GM18873 (cell line): ENCODE measurements at regions not wholly inside any gene's neighbourhood (a gene's known extent, or its start where the extent isn't known, plus 50 kb on each side); places are given as distances from the start of the nearest gene placed in this dataset.

Experiments used
- ATAC-seq: cut with Tn5 transposase; IDR thresholded peaks from one replicate; pipeline ENCODE4 v1.9.1; 2021; ENCODE audit warnings: mild to moderate bottlenecking, moderate library complexity, moderate number of reproducible peaks; ENCODE audit not compliant: unreplicated experiment, low FRiP score

DNA sequence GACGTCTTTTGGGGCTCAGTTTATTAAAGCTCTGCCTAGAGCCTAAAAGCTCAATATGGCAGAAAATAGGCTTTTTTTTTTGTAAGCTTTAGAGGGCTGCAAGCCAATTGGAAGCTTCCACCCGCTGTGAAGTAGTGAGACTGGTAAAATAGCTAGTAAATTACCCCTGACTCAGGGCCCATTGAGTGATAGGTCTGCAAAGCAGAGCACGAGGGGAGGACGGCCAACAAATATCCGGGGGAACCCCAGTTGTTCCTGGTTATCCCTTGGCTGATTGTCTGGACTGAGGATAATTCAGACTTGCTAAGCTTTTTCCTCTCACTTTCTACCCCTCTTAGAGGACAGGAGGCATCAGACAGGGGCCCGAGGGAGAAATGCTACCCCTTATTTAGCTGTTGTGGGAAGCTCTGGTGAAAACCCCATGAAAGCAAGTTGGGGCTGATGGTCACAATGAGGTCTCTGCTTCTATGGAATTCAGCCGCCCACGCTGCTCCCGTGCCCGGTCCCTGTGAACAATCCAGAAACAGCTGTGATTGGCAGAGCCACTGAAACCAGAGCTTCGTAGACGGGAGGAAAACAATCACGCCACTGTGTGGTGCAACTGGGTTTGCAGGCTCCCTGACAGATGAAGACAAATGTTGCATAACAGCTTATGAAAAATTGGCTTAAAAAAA is 141.9 kb upstream of the LGALSL start:
- no peak for ATAC-seq

DNA sequence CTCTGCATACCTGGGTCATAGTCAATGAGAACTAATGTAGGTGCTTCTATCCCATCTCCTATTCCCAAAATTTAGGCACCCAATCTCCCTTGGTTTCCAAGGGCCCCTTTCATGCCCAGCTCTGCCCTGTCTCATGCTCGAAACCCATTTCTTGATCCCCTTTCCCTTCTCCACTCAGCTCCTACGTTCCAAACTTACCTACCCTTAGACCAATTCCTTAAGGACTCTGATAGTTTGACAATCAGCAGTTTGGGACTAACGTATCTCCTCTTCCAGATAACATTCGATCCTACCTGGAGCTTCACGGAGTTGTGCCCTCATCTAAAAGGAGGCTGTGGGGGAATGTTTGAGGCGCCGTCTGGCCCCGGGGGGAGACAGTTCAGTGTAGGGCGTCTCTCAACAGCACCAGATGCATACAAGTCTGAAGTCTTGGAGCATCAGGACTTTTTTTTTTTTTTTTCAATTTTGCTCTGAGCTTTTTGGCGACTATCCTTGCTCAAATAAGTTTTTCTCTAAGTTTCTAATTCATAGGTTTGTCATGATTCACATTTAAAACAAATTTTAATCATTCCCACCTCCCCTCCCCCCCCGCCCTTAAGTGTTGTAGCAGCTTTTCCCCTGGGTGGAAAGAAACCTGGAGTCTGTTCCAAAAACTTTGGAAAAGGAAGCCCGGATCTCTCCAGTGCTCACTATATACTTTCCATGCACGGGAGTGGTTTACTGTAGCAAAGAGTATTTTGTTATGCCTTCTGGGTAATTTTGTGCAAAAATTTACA is 141.2 kb upstream of the LGALSL start:
- ATAC-seq = no peak

DNA sequence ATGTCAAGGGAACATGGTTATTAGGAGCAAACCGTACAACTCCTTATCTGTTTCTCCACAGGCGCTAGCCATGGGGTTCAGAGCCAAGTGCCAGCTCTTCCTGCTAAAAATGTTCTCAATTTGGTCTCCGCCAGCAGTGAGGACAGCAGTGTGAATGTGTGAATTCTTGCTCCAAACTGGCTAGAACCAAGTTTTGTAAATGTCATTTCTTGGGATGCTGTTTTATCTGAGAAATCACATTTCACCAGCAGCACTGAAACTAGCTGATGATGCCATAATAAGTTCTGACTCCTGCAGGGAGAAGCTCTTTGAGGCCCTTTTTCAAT is 140.6 kb upstream of the LGALSL start:
- no peak for ATAC-seq

DNA sequence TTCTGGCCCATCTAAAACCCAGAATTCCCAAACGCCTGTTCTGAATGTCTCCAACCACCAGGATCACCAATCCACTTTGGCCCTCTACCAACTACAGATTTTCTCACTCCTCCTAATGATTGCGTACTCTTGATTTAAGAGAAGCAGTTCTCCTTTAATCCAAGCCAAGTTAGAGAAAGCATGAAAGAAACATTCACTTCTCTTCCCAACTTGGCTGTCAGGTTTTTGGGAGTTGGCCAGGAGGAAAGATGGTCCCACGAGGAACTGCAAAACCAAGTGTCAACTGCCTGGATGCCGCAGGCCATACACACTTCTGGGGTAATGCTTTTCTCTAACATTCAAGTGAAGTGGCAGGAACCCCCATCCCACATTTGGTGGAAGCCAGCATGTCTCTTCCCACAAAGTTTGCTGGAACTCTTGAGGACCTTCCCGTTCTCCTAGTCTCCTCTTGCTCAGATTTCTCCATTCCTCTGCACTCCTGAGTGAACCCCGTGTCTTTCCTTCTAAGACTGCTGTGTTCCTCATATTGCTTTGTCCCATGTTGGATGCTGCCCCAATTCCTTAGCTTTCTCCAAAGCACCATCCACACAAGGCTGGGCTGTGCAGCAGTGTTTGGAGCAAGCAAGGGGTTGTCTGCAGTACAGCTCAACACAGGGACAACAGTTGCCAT is 138.5 kb upstream of the LGALSL start:
- no peak for ATAC-seq

DNA sequence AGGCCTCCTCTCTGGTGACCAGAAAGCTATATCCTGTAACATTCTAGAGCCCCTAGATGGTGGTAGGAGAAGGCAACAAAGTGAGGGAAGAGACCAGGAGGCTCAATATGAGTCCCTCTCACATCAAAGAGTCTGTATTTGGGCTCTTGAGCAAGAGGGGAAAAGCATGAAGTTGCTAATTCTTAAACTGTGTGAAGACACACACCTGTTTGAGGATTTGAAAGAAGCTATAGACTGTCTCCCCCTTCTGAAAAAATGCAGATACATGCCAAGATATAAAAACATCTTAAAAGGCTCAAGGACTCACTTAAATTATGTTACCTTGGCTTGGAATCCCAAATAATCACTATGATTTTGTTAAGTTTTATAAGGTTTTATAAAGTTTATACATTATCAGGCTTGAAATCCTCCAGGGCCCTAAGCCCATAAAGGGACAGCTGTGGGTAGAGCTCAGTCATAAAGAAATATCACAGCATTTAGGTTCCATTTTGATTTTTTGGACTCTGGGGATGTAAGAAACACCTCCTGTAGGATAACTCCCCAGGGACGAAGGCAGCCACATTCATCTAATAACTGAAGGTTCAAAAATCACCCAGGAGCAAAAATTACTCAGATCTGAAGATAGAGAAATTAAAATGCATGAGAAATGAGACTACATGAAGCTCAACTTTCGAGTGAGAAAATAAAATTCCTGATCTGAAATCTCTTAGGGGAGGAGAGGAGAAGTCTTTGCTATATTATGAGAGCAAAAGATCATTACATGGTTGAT is 136.1 kb upstream of the LGALSL start:
- no peak for ATAC-seq

DNA sequence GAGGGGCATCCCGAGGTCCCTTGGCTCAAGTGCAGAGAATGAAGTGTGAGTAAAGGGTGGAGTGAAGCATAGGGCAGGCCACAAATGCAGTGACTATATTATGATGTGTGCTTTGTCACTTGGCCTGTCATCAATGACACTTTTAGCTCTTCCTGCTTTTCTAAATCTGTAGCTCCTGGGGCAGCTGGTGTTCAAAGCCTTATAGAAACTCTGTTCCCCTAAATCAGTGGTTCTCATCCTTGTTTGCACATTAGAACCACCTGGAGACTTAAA is 135.6 kb upstream of the LGALSL start:
- ATAC-seq = no peak

DNA sequence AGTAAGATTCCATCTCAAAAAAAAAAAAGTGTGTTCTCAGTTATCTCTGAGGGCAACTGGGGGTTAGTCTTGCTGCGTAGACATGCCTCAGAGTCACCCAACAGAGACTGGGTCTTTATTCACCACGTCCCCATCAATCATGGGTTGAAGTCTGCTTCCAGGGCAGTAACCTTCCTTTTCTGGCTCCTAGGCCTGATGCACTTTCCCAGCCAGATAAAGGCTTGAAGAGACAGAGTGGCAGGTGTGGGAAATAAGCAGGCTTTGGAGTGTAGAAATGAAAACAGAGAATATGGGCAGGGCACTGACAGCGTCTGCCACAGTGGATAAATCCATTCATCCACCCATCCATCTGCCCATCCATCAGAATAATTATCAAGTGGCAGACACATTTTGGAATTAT is 134.1 kb upstream of the LGALSL start:
- no peak for ATAC-seq

DNA sequence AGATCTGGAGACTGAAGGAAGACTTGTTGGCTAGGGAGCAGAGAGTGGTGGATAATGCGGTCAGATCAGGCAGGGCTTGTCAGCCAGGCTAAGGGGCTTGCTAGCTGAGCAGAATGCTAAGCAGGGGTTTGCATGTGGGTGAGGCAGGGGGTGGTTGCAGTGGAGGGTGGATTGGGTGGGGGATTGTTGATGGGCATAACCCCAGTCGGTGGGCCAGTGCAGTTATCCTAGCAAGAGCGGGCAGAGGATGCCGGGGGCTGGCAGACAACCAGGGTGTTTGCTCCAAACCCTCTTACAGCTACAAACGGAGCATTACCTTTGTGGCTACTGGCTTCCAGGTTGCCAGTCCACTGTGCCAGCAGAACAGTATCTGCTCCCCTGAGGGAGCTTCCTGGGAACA is 131.5 kb upstream of the LGALSL start:
- no peak for ATAC-seq

DNA sequence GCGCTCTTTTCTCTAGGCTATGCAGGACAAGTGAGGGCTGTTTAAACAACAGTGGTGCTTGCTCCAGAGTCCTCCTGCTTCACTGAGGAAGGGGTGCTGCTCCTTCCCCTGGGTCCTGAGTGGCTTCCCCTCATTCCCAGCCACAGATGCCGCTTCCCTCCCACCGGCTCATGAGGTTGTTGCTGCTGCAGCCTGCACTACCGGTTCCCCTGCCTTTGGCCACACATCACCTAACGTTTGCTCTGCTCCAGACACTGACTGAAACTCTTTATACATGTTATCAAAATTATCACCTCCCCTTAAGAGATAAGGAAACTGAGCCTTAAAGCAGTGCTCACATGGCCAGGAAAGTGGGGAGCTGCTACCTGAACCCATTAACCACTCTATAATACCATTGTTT is 130.8 kb upstream of the LGALSL start:
- no peak for ATAC-seq

DNA sequence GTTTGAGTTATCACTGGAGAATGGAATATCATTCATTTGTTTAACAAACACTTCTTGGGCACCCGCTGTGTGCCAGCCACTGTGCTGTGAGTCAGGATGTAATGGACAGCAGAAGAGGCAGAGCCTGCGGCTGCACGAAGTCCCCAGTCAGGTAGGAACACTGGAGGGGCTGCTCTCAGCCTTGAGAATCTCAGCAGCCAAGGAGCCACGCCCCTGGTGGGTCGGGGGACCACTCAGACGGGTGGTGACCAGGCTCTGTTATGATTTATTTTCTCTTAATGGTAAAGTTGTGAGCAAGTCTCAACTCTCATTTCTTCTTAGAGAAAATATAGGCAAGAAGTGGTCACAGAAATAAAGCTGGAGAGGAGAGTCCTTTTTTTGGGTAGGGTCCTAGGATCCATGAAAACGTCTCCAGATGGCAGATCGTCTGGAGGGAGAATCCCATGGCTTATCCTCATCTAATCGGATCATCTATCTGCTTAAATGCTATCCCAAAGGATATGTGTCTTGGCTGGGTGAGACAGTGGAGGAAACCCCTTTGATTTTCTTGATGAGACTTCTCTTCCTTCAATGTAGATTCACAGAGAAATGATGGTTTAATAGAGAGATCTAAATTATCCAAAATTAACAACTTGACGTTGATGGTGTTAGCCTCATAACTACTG is 129.1 kb upstream of the LGALSL start:
- ATAC-seq = no peak

DNA sequence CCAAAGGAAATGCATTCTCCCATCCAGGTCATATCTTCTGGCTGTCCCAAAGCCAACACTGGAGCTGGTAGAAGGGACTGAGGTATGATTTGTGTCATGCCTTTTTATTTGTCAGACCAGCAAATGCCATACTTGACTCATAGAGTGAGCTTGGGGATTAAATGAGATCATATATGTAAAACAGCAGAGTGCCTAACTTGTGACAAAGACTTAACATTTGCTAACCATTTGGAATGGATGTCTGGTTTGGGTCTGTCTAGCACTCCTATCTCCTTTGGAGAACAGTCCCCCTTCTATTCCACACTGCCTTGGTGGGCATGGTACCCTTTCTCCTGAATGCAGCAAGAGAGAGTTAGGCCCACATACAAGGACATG is 128.5 kb upstream of the LGALSL start:
- no peak for ATAC-seq

DNA sequence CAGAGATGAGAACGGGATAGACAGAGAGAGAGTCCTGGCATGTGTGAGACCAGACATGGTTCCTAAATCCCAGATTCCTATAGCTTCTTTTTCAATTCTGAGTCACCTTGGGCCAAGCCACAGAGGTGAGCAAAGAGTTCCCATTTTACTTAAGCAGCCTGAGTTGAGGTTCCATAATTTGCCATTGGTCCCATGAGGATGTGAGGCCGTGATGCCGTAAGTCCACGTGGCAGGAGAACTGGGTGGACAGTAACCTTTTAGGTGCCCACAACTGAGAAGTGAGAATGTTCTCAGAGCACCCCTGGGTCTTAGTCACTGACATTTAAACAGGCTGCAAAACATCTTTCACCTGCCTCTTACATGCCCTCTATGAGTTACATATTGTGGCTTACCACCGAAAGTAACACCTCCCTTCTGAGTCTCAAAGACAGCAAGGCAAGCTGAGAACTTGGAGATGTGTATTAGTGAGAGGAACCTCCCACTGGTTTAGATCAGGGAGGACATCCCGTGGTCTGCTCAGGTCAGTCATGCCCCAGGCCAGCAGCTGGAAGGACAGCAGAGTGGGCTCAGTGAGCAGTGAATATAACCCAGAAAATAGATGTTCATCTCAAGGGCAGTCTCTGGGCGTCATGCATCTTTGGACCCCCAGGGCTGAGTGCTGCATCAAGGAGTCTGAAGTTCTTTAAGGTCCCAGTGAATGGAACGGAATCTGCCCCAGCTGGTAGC is 127.9 kb upstream of the LGALSL start:
- ATAC-seq = peak; percentile 92

DNA sequence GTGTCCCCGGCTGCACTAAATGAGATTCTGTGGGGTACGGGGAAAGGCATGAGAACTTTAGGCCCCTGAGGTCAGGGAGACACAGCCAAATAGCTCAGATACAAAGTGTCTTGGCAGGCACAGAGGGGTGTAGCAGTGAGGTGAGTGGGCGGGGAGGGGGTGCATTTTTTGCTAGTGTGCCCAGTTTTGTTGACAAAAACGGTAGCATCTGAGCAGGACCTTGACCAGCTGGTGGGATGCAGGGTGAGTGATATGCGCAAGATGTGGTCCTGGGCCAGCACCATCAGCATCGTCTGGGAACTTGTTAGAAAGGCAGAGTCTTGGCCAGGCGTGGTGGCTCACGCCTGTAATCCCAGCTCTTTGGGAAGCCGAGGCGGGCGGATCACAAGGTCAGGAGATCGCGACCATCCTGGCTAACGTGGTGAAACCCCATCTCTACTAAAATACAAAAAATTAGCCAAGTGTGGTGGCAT is 127.3 kb upstream of the LGALSL start:
- no peak for ATAC-seq

DNA sequence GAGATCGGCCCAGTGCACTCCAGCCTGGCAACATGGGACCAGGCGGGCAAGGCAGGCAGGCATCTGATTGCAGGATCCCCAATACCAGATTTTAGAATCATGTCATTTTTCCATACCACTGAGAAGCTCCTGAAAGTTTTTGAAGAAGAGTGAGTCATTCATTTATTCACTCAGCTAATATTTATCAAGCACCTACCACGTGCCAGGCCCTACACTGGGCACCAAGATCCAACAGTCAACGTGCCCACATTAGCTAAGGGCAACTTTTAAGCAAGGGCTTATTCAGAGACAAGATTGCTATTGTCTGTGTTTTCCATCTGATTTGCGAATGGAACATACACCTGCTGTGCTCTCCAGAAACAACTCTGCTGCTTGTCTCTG is 126.8 kb upstream of the LGALSL start:
- ATAC-seq = no peak

DNA sequence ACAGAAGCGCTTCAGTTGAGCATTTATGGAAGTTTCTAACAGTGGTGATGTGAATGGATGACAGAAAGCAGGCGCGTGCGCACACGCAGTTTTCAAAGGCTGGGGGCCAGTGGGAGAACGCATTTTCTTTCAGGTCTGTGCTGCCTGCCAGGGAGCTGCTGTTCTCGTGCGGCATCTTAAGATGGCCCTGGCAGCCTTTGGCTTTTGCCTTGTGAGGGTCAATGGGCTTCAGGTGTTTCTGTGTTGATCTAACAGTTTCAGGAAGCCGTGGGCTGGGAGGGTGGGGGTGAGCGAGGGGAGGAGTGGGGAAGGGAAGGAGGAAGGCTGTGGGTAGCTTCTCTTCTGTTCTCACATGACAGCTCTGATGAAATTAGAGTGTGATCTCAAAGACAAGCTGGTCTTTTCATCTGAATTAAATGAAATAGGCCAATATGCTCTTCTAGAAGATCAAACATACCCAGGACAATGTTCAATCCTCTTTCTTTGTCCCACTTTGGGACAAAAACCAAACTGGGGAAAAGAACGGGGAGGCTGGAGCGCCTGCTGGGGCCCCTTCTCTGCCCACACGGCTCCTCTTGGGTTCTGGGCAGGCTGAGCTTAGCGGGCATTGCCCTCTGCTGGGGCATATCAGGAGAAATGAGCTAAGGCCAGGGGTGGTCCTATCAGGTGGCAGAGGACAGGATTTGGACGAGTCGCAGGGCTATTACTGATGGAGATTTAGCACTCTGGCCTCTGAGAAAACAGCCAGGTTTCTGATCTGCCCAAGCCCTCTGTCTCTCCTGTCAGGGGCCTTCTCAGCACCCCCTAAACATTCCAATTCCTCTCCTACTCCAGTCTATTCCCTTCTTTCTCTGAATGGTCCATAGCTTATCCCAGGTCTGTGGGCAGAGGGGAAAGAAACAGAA is 126.2 kb upstream of the LGALSL start:
- ATAC-seq = no peak

DNA sequence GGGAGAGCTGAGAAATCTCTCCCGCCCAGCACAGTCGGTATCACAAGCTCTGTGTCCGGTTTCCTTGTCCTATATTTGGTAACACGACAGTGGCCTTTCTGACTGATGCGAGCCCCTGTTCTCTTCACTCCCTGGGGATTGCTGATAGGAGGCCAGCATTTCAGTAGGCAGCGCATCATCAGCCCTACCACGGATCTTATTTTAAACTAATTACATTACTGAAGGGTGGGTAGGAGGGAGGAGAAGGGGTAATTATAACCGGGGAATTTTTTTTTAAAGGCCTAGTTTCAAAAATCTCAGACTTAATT is 125.6 kb upstream of the LGALSL start:
- ATAC-seq = no peak

DNA sequence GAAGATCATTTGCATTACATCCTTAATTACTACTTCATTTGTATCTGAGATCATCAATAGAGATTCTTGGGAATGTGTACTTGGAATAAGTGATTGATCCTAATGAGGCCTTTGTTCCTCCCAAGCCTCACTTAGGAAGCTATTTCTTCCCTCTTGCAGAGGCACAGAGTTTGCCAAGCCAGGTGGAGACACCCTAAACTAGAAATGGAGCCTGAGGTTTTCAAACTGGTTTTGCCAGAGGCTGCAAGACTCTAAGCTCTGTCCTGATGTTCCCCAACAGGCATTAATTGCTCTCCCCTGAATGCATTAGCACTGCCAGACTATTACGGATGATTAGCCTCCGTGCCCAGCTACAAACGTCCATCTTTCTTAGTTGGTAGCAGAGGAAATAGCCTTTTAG is 125.2 kb upstream of the LGALSL start:
- no peak for ATAC-seq

DNA sequence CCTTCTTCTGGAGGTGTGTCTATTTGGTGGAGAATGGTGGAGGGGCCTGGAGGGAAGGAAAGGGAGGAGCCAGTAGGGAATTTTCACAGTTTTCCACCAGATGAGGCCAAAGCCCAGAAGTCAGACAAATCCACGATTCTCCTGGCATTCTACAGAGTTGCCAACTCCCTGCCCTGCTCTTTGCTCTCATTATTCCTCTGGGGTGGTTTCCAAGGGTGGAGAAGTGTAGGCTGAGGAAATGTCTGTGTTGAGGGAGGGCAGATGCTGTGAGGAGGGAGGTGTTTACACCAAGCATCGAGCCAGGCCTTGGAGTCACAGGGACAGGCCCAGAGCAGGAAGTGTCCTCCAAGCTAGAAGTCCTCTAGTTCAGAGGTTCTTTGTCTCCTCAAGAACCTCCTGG is 124.1 kb upstream of the LGALSL start:
- ATAC-seq = no peak
